Activated naive CD8-positive, alpha-beta T cell treated with anti-CD3 and anti-CD28 coated beads, Interleukin-2, amount 50 U/mL, for 24 hours (primary cell): ENCODE measurements at regions not wholly inside any gene's neighbourhood (a gene's known extent, or its start where the extent isn't known, plus 50 kb on each side); places are given as distances from the start of the nearest gene placed in this dataset.
"Not testable (repeated sequence)": the region's sequence is repeated elsewhere in the genome, so short reads cannot be mapped to it uniquely, and the experiment has no call there.

Experiments used
- ATAC-seq: fragments of 150-1000 bp; cut with Tn5 transposase; one replicate; pipeline ENCODE4 v1.10.0; 2021
- DNase-seq: peaks from one replicate; pipeline ENCODE4 v3.0.0; 2021
- H3K27ac Mint-ChIP-seq: one replicate; pipeline ENCODE4 v1.8.0; 2021; ENCODE audit warnings: mild to moderate bottlenecking, mixed read lengths
- H3K27me3 Mint-ChIP-seq: one replicate; pipeline ENCODE4 v1.8.0; 2021; ENCODE audit warnings: mixed read lengths
- H3K36me3 Mint-ChIP-seq: one replicate; pipeline ENCODE4 v1.8.0; 2021; ENCODE audit warnings: low read depth, mixed read lengths
- H3K4me1 Mint-ChIP-seq: one replicate; pipeline ENCODE4 v1.8.0; 2021; ENCODE audit warnings: mixed read lengths
- H3K4me3 Mint-ChIP-seq: one replicate; pipeline ENCODE4 v1.8.0; 2021; ENCODE audit warnings: mild to moderate bottlenecking, moderate library complexity, mixed read lengths
- H3K9me3 Mint-ChIP-seq: one replicate; pipeline ENCODE4 v1.8.0; 2021; ENCODE audit warnings: mixed read lengths

DNA sequence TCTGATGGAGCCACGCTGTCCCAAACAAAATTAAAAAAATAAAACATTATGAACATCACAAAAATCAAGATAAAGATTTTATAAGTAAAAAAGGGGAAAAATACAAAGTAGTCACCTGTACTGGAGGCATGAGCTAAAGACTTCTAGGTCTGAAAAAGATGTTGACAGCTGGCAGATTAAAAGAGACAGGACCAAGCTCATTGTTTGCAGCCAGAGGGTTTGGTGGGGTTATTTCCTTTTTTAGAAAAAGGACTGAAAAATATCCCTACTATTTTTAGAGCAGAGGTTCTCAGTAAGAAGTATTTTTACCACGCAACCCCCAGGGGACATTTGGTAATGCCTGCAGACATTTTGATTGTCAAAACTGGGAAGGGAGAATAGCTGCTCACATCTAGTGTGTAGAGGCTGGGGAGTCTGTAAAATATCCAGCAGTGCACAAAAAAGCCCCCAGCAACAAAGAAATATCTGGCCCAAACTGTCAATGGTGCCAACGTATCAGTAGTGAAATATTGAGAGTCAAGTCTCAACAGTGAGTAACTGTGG is 353.4 kb downstream of the TLE1 start:
- Mint-ChIP-seq H3K27me3 (no peaks in the 10 kb centered on the region), H3K36me3 (peaks cover 3% of the 10 kb centered on the region), H3K4me1 (no peaks in the 10 kb centered on the region), H3K4me3 (no peak overlapping the region), H3K27ac (no peak overlapping the region), H3K9me3 (peaks cover 25% of the 10 kb centered on the region)
- DNase-seq (no peak), ATAC-seq (no peak)

DNA sequence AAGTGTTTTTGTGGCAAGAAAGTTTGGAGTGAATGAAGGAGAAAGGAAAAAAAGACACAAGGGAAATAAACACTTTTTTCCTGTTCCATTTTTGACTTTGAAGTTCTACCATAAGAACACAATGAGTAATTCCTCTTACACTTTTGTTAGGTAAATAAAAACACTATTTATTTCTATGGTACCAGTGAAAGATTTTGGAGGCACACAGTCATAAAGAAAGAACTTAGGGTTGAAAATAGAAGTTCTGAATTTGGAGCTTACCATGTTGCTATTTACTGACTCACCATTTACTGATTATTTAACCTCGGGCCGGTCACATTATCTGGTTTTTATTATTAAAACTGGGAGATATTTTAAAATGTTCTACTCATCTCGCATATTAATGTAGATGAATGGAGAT is 367.8 kb downstream of the TLE1 start:
- DNase-seq (no peak), ATAC-seq (no peak)
- no peaks in the 10 kb centered on the region for H3K36me3 Mint-ChIP-seq
- H3K27me3 Mint-ChIP-seq = no peaks in the 10 kb centered on the region
- H3K9me3 Mint-ChIP-seq = peaks cover 20% of the 10 kb centered on the region
- no peaks in the 10 kb centered on the region for H3K4me1 Mint-ChIP-seq
- no peak overlapping the region for H3K27ac Mint-ChIP-seq
- H3K4me3 Mint-ChIP-seq = no peak overlapping the region

DNA sequence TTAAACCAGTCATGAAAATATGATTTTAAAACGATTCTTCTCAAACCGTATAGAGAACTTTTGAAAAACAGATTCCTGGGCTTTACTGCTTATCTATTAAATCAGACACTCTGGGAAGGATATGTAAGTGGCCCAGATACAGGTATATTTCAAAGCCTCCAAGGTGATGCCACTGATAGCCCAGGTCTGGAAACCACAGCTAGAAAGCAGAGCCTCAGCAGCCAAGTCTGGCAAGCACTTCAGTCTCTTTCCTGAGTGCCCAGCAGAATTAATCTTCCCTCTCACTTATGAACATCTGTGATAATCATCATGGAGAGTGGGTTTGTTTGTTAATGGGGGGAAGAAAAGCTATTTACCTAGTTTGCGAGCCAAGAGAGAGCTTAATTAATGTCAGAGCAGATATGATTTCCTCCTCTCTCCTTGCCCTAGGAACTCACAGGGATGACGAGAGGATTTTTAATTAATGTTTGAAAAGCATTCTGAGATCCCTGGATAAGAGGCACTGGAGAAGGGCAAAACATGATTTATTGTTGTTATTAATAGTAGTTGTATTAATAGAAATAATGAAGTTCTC is 368.4 kb downstream of the TLE1 start:
- no peak for DNase-seq
- no peaks in the 10 kb centered on the region for H3K36me3 Mint-ChIP-seq
- H3K9me3 Mint-ChIP-seq = peaks cover 19% of the 10 kb centered on the region
- H3K4me3 Mint-ChIP-seq = no peak overlapping the region
- no peak overlapping the region for H3K27ac Mint-ChIP-seq
- ATAC-seq = no peak
- H3K27me3 Mint-ChIP-seq = no peaks in the 10 kb centered on the region
- H3K4me1 Mint-ChIP-seq = no peaks in the 10 kb centered on the region

DNA sequence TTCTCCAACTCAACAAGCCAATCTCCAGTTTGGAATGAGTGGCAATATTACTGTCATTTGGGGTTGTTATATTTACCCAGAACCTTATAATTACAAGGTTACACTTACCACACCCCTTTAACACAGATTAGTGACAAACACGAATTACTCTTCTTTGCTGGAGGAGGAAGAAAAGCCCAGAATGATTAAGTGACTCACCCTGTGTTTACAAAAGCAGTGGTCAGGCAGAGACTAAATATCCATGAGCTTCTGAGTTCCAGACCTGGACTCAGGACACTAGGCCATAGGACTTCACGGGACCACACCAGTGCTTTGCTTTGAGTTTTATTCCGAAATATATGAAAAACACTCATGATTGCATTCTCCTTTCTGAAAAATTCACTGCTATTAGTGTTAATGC is 370.8 kb downstream of the TLE1 start:
- DNase-seq (no peak), ATAC-seq (no peak)
- Mint-ChIP-seq H3K9me3 (peaks cover 15% of the 10 kb centered on the region), H3K36me3 (no peaks in the 10 kb centered on the region), H3K27ac (no peak overlapping the region), H3K4me1 (no peaks in the 10 kb centered on the region), H3K27me3 (no peaks in the 10 kb centered on the region), H3K4me3 (no peak overlapping the region)

DNA sequence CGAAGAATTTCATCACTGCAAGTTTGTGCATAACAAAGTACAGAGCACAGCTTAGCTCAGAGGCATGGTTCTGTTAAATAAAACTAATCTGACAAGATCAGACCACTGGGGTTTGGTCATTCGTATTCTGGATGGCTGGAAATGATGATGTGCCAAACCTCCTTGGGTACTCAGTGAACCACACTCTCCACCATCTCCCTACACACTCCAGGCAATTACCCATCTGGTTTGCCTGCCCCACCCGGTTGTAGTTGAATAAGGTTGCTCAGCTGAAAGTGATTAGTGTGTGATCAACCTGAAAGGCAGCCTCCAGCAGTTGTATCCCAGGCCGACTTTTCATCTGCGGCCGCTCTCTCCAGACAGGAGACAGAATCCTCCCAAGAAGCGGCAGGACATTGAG is 371.4 kb downstream of the TLE1 start:
- H3K4me3 Mint-ChIP-seq = no peak overlapping the region
- H3K4me1 Mint-ChIP-seq = no peaks in the 10 kb centered on the region
- peaks cover 16% of the 10 kb centered on the region for H3K9me3 Mint-ChIP-seq
- DNase-seq (no peak), ATAC-seq (no peak)
- no peaks in the 10 kb centered on the region for H3K27me3 Mint-ChIP-seq
- H3K27ac Mint-ChIP-seq = no peak overlapping the region
- H3K36me3 Mint-ChIP-seq = no peaks in the 10 kb centered on the region

DNA sequence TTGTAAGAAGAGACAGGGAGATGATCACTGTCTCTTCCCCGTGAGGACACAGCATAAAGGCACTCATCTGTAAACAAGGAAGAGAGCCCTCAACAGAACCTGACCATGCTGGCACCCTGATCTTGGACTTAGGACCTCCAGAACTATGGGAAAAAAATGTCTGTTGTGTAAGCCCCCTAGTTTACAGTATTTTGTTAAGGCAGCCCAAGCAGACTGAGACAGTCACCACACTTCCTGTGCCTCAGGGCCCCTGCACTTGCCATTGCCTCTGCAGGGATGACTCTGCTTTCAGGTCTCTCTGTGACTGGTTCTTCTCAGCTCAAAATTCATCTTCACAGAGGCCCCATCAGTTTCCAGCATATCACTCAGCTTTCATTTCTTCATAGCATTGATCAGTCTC is 372.1 kb downstream of the TLE1 start:
- H3K4me3 Mint-ChIP-seq = no peak overlapping the region
- H3K36me3 Mint-ChIP-seq = no peaks in the 10 kb centered on the region
- H3K9me3 Mint-ChIP-seq = peaks cover 13% of the 10 kb centered on the region
- H3K27ac Mint-ChIP-seq = no peak overlapping the region
- DNase-seq (no peak), ATAC-seq (no peak)
- no peaks in the 10 kb centered on the region for H3K4me1 Mint-ChIP-seq
- H3K27me3 Mint-ChIP-seq = no peaks in the 10 kb centered on the region

DNA sequence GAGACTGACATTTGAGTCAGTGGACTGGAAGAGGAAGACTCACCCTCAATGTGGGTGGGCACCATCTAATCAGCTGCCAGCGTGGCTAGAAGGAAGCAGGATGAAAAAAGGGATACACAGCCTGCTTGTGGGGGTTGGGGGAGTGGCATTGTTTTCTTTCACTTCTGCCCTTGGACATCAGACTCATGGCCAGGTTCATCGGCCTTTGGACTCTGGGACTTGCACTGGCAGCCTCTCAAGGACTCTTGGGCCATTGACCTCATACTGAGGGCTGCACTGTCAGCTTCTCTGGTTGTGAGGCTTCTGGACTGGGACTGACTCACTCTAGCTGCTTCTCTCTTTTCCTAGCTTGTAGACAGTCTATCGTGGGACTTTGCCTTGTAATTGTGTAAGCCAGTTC is 374.9 kb downstream of the TLE1 start:
- Mint-ChIP-seq H3K36me3 (no peaks in the 10 kb centered on the region), H3K4me3 (no peak overlapping the region), H3K27ac (no peak overlapping the region), H3K4me1 (no peaks in the 10 kb centered on the region), H3K27me3 (no peaks in the 10 kb centered on the region), H3K9me3 (peaks cover 19% of the 10 kb centered on the region)
- ATAC-seq = no peak
- DNase-seq = no peak

DNA sequence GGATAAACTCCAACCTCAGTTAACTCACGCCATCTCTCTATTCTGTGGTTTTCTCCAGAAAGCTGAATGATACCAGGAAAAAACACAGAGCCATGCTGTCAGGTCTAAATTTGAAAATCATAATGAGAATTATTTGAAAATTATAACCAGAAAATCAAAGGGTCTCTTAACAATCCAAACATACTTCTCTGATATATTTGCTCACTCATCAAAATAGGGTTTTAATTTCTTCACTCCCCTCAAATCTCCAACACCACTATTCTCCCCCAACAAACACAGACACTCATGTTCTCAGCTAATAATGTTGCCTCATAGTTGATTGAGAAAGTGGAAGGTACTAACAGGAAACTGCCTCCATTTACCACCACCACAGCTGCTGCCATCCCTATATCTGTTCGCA is 375.5 kb downstream of the TLE1 start:
- no peak for DNase-seq
- Mint-ChIP-seq H3K27ac (no peak overlapping the region), H3K27me3 (no peaks in the 10 kb centered on the region), H3K4me1 (no peaks in the 10 kb centered on the region), H3K36me3 (no peaks in the 10 kb centered on the region), H3K4me3 (no peak overlapping the region), H3K9me3 (peaks cover 25% of the 10 kb centered on the region)
- no peak for ATAC-seq

DNA sequence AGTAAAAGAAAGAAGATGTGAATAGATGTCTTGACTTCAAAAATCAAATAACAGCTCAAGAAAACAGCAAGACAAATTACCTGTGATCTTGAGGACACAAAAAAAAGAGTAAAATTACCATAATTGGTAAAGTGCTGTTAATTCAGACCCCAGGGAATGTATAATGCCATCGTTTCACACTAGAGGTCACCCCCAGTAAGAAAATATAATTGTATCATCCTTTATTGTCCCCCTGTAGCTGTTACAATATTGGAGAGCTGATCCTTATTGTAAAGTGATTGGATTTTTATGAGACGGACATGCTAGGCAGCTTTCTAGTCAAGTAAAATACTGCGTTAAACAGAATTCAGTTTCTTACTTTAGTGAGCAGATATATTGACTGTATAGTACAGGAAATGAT is 377.0 kb downstream of the TLE1 start:
- Mint-ChIP-seq H3K4me1 (no peaks in the 10 kb centered on the region), H3K27ac (no peak overlapping the region), H3K9me3 (peaks cover 26% of the 10 kb centered on the region), H3K27me3 (no peaks in the 10 kb centered on the region), H3K36me3 (no peaks in the 10 kb centered on the region), H3K4me3 (no peak overlapping the region)
- no peak for ATAC-seq
- no peak for DNase-seq

DNA sequence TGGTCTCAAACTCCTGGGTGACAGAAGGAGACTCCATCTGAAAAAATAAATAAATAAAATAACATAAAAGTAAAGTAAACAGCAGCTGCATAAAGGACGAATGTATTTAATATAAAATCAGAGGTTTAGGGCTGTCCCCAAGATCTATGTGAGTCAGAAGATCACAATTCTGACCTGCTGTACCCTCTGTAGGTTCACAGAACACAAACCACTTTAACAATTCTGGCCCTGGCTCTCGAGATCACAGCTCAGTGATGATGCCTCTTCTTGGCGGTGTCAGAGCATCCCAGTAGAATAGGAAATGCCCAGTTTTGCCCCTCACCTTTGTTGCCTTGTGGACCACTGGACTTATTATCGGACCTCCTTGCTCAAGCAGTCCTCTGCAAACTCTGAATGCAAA is 380.9 kb downstream of the TLE1 start:
- ATAC-seq = no peak
- H3K4me3 Mint-ChIP-seq = no peak overlapping the region
- H3K9me3 Mint-ChIP-seq = peaks cover 19% of the 10 kb centered on the region
- no peaks in the 10 kb centered on the region for H3K4me1 Mint-ChIP-seq
- no peaks in the 10 kb centered on the region for H3K27me3 Mint-ChIP-seq
- no peaks in the 10 kb centered on the region for H3K36me3 Mint-ChIP-seq
- DNase-seq = no peak
- no peak overlapping the region for H3K27ac Mint-ChIP-seq

DNA sequence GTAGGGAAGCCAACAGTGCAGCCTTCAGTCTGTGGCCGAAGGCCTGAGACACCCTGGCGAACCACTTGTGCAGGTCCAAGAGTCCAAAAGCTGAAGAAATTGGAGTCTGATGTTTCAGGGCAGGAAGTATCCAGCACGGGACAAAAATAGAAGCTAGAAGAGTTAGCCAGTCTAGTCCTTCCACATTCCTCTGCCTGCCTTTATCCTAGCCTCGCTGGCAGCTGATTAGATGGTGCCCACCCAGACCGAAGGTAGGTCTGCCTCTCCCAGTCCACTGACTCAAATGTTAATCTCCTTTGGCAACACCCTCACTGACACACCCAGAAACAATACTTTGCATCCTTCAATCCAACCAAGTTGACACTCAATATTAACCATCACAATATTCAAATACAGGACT is 381.6 kb downstream of the TLE1 start:
- ATAC-seq, H3K4me1 Mint-ChIP-seq, H3K27ac Mint-ChIP-seq, DNase-seq, H3K4me3 Mint-ChIP-seq, H3K27me3 Mint-ChIP-seq, H3K36me3 Mint-ChIP-seq: not testable (repeated sequence)
- peaks cover 18% of the 10 kb centered on the region for H3K9me3 Mint-ChIP-seq

DNA sequence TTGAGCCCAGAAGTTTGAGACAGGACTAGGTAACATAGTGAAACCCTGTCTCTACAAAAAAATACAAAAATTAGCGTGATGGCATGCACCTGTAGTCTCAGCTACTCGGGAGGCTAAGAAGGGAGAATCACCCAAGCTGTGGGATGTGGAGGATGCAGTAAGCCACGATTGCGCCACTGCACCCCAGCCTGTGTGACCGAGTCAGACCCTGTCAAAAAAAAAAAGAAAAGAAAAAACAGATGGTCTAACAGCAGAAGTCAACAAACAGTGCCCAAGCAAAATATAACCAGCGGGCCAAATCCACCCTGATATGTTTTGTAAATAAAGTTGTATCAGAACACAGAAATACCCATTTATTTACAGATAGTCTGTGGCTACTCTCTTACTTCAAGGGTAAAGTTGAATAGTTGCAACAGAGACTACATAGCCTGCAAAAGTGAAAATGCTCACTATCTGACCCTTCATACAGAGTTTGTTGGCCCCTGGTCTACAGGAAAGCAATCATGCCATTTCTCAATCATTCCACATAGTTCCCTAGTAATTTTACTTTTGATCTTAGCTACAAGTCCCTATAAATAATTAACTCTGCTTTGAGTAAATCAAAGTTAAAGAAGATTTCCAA is 383.7 kb downstream of the TLE1 start:
- ATAC-seq (no peak), DNase-seq (no peak)
- no peaks in the 10 kb centered on the region for H3K36me3 Mint-ChIP-seq
- H3K4me3 Mint-ChIP-seq = no peak overlapping the region
- H3K4me1 Mint-ChIP-seq = no peaks in the 10 kb centered on the region
- no peaks in the 10 kb centered on the region for H3K27me3 Mint-ChIP-seq
- peaks cover 18% of the 10 kb centered on the region for H3K9me3 Mint-ChIP-seq
- no peak overlapping the region for H3K27ac Mint-ChIP-seq

DNA sequence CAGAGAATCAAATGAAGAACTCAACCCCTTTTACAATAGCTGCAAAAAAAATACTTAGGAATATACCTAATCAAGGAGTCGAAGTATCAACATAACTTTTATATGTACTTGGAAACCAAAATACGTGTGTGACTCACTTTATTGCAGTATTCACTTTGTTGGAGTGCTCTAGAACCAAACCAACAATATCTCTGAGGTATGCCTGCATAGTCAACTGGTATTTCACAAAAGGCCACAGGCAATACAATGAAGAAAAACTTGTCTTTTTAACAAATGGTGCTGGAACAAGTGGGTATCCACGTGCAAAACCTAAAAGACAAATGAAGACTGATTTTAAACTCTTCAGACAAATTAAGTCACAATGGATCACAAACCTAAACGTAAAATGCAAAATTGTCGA is 385.7 kb downstream of the TLE1 start:
- no peak overlapping the region for H3K27ac Mint-ChIP-seq

DNA sequence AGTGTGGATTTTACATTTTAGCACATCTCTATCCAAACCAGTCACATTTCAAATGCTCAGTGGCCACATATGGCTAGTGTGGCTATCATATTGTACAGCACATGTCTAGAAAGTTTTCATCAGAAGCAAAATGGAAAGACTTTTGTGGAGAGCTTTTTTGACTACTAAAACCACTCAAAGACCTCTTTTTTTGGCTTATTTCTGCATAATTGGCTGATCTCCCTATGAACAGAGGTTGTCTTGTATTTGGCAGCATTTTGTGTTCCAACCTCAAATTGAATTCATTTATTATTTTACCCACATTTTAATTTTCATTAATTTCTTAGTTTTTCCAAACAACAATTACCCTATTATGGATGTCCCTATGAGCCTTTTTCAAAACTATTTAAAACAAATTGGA is 395.7 kb downstream of the TLE1 start:
- H3K4me1 Mint-ChIP-seq = no peaks in the 10 kb centered on the region
- DNase-seq (no peak), ATAC-seq (no peak)
- H3K4me3 Mint-ChIP-seq = no peak overlapping the region
- no peak overlapping the region for H3K27ac Mint-ChIP-seq
- peaks cover 23% of the 10 kb centered on the region for H3K9me3 Mint-ChIP-seq
- peaks cover 3% of the 10 kb centered on the region for H3K27me3 Mint-ChIP-seq
- H3K36me3 Mint-ChIP-seq = no peaks in the 10 kb centered on the region

More for the DNA sequence above, 385.7 kb downstream of the TLE1 start:
- H3K36me3 Mint-ChIP-seq = no peaks in the 10 kb centered on the region
- H3K27me3 Mint-ChIP-seq = no peaks in the 10 kb centered on the region
- no peak for DNase-seq
- no peaks in the 10 kb centered on the region for H3K4me1 Mint-ChIP-seq
- ATAC-seq = no peak
- H3K4me3 Mint-ChIP-seq = no peak overlapping the region
- H3K9me3 Mint-ChIP-seq = peaks cover 5% of the 10 kb centered on the region

DNA sequence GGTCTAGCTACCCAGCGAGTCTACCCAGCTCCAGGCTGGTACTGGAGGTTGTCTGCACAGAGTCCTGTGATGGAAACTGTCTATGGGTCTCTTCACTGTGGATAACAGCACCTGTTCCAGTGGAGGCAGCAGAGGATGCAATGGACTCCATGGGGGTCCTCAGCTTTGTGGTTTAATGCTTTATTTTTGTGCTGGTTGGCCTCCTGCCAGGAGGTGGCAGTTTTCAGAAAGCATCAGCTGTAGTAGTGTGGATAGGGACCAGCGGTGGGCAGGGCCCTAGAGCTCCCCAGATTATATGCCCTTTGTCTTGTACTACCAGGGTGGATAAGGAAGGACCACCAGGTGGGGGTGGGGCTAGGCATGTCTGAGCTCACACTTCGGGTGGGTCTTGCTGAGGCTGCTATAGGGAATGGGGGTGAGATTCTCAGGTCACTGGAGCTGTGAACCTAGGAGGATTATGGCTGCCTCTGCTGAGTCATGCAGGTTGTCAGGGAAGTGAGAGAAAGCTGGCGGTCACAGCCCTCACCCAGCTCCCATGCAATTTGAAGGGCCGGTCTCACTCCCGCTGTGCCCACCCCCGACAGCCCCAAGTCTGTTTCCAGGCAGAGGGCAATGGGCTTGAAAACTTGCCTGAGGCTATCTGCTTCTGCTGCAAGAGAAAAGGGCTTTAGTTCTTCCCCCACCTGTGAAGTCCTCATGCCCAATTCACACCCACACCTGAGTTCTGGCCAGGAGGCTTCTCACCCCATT is 397.1 kb downstream of the TLE1 start:
- Mint-ChIP-seq H3K9me3 (peaks cover 30% of the 10 kb centered on the region), H3K4me3 (no peak overlapping the region), H3K27me3 (peaks cover 3% of the 10 kb centered on the region), H3K4me1 (no peaks in the 10 kb centered on the region), H3K36me3 (no peaks in the 10 kb centered on the region), H3K27ac (no peak overlapping the region)
- DNase-seq (no peak), ATAC-seq (no peak)
